WTC11 (cell line): ENCODE measurements at regions not wholly inside any gene's neighbourhood (a gene's known extent, or its start where the extent isn't known, plus 50 kb on each side); places are given as distances from the start of the nearest gene placed in this dataset.

Experiments
- ATAC-seq: fragments of 200-7000 bp; cut with Tn5 transposase; 2 replicates; pipeline ENCODE4 v1.10.0; 2021; ENCODE audit warnings: mild to moderate bottlenecking, moderate library complexity
- CTCF ChIA-PET: fragments of 300-600 bp; sonication (Branson Sonifier 250); formaldehyde crosslinking; loops from one replicate; lab custom pipeline; 2021; ENCODE audit warnings: antibody characterized with exemption; lab: Charles Lee
- POLR2A ChIA-PET: fragments of 350-600 bp; sonication (Branson Sonifier 250); formaldehyde crosslinking; loops from one replicate; lab custom pipeline; 2021; ENCODE audit warnings: antibody characterized with exemption; lab: Charles Lee
- DNase-seq: peaks from one replicate; pipeline ENCODE4 v3.0.0; 2021; ENCODE audit warnings: low spot score
- H3K27ac Mint-ChIP-seq: 2 replicates; pipeline ENCODE4 v1.8.0; 2021; ENCODE audit warnings: mixed read lengths
- H3K27me3 Mint-ChIP-seq: 2 replicates; pipeline ENCODE4 v1.8.0; 2021; ENCODE audit warnings: low read depth, mild to moderate bottlenecking, moderate library complexity, mixed read lengths
- H3K36me3 Mint-ChIP-seq: 2 replicates; pipeline ENCODE4 v1.8.0; 2021; ENCODE audit warnings: mixed read lengths
- H3K4me1 Mint-ChIP-seq: 2 replicates; pipeline ENCODE4 v1.8.0; 2022; ENCODE audit warnings: mixed read lengths
- H3K4me3 Mint-ChIP-seq: 2 replicates; pipeline ENCODE4 v1.8.0; 2021; ENCODE audit warnings: mild to moderate bottlenecking, moderate library complexity, mixed read lengths
- H3K9me3 Mint-ChIP-seq: 2 replicates; pipeline ENCODE4 v1.8.0; 2021; ENCODE audit warnings: mixed read lengths
- ATF6 ChIP-seq: sonication (generic); formaldehyde crosslinking; IDR thresholded peaks from 2 replicates; pipeline ENCODE4 v1.8.1; 2023; ENCODE audit warnings: mild to moderate bottlenecking, missing genetic modification reagents
- CBFB ChIP-seq: sonication (generic); formaldehyde crosslinking; IDR thresholded peaks from 2 replicates; pipeline ENCODE4 v1.8.1; 2022; ENCODE audit warnings: mild to moderate bottlenecking, low read depth, missing genetic modification reagents
- CREB1 ChIP-seq: sonication (generic); formaldehyde crosslinking; IDR thresholded peaks from 2 replicates; pipeline ENCODE4 v1.8.0; 2023; ENCODE audit warnings: mild to moderate bottlenecking, missing genetic modification reagents
- ERG ChIP-seq: fragments of 250-450 bp; sonication (Bioruptor Pico); IDR thresholded peaks from 2 replicates; pipeline ENCODE4 v1.8.0; 2021; ENCODE audit warnings: mild to moderate bottlenecking
- FOXK1 ChIP-seq: sonication (generic); formaldehyde crosslinking; IDR thresholded peaks from 2 replicates; pipeline ENCODE4 v1.8.0; 2022; ENCODE audit warnings: mild to moderate bottlenecking, moderate library complexity, missing genetic modification reagents
- GRHL2 ChIP-seq: fragments of 250-450 bp; sonication (Bioruptor Pico); IDR thresholded peaks from 2 replicates; pipeline ENCODE4 v1.8.0; 2022; ENCODE audit warnings: mild to moderate bottlenecking, moderate library complexity; ENCODE audit not compliant: insufficient replicate concordance, severe bottlenecking
- IRF1 ChIP-seq: sonication (generic); formaldehyde crosslinking; IDR thresholded peaks from 2 replicates; pipeline ENCODE4 v1.8.0; 2023; ENCODE audit warnings: missing genetic modification reagents
- JUN ChIP-seq: sonication (generic); formaldehyde crosslinking; IDR thresholded peaks from 2 replicates; pipeline ENCODE4 v1.8.0; 2023; ENCODE audit warnings: mild to moderate bottlenecking, missing genetic modification reagents
- KAT7 ChIP-seq: sonication (generic); formaldehyde crosslinking; IDR thresholded peaks from 2 replicates; pipeline ENCODE4 v1.8.1; 2023; ENCODE audit warnings: missing genetic modification reagents, mild to moderate bottlenecking, borderline replicate concordance
- MXD4 ChIP-seq: fragments of 250-450 bp; sonication (Bioruptor Pico); IDR thresholded peaks from 2 replicates; pipeline ENCODE4 v1.8.0; 2021; ENCODE audit warnings: mild to moderate bottlenecking, moderate library complexity, borderline replicate concordance
- NFATC4 ChIP-seq: fragments of 250-450 bp; sonication (Bioruptor Pico); IDR thresholded peaks from 2 replicates; pipeline ENCODE4 v1.9.0; 2021; ENCODE audit warnings: mild to moderate bottlenecking
- OVOL2 ChIP-seq: fragments of 250-450 bp; sonication (Bioruptor Pico); IDR thresholded peaks from 2 replicates; pipeline ENCODE4 v1.9.0; 2021; ENCODE audit warnings: mild to moderate bottlenecking, borderline replicate concordance
- RELA ChIP-seq: sonication (generic); formaldehyde crosslinking; IDR thresholded peaks from 2 replicates; pipeline ENCODE4 v1.8.1; 2022; ENCODE audit warnings: missing genetic modification reagents, mild to moderate bottlenecking, borderline replicate concordance
- RORB ChIP-seq: fragments of 250-450 bp; sonication (Bioruptor Pico); IDR thresholded peaks from 2 replicates; pipeline ENCODE4 v1.9.0; 2021; ENCODE audit warnings: mild to moderate bottlenecking
- SMAD4 ChIP-seq: sonication (generic); formaldehyde crosslinking; IDR thresholded peaks from 2 replicates; pipeline ENCODE4 v1.8.0; 2022; ENCODE audit warnings: mild to moderate bottlenecking, missing genetic modification reagents
- TEAD1 ChIP-seq: sonication (generic); formaldehyde crosslinking; IDR thresholded peaks from 2 replicates; pipeline ENCODE4 v1.8.0; 2022; ENCODE audit warnings: mild to moderate bottlenecking, missing genetic modification reagents
- TP53 ChIP-seq: sonication (generic); formaldehyde crosslinking; IDR thresholded peaks from 2 replicates; pipeline ENCODE4 v1.8.1; 2023; ENCODE audit warnings: mild to moderate bottlenecking, missing genetic modification reagents
- ZNF396 ChIP-seq: fragments of 250-450 bp; sonication (Bioruptor Pico); IDR thresholded peaks from 2 replicates; pipeline ENCODE4 v1.8.0; 2021; ENCODE audit warnings: mild to moderate bottlenecking, moderate library complexity, borderline replicate concordance
- ZNF423 ChIP-seq: fragments of 250-450 bp; sonication (Bioruptor Pico); IDR thresholded peaks from 2 replicates; pipeline ENCODE4 v2.1.2; 2022; ENCODE audit warnings: mild to moderate bottlenecking, moderate library complexity
- TF ChIP-seq, protein P1 (sequence below): sonication (generic); formaldehyde crosslinking; IDR thresholded peaks from 2 replicates; pipeline ENCODE4 v1.8.1; 2023; ENCODE audit warnings: mild to moderate bottlenecking, missing genetic modification reagents, borderline replicate concordance
- TF ChIP-seq, protein P2 (sequence below): sonication (generic); formaldehyde crosslinking; IDR thresholded peaks from 2 replicates; pipeline ENCODE4 v1.8.1; 2022; ENCODE audit warnings: missing genetic modification reagents, borderline replicate concordance

DNA sequence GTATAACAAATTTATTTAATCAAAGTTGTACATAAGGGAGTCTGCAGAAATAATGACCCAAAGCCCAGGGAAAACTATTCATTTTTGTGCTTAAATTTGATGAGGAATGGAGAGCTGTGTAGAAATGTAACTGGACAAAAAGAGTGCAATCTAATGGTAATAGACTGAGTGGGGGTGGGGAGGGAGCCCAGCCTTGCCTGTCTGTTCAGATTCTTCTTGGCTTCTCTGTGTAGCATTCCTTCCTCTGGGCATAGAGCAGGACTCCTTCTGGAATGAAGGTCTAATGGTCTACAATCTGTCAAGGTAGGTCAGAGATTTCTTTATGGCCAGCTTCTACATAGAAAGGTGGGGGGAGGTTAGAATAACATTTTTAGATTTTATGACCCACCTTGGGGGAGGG lies 126.1 kb downstream of the SYT10 start:
- ChIA-PET POLR2A (no interaction called here), CTCF (no interaction called here)
- Mint-ChIP-seq H3K9me3 (peaks cover 14% of the 10 kb centered on the region), H3K27me3 (no peaks in the 10 kb centered on the region), H3K4me3 (no peak overlapping the region), H3K4me1 (peaks cover 19% of the 10 kb centered on the region), H3K27ac (no peak overlapping the region), H3K36me3 (peaks cover 6% of the 10 kb centered on the region)
- no peak for ATAC-seq
- no peak for DNase-seq
- TF ChIP-seq MXD4 (CRISPR knock-in tag) = no peak
- TF ChIP-seq ERG (CRISPR knock-in tag) = no peak
- TF ChIP-seq CBFB (CRISPR knock-in tag) = no peak
- no peak for TF ChIP-seq FOXK1 (CRISPR knock-in tag)
- no peak for TF ChIP-seq SMAD4 (CRISPR knock-in tag)
- TF ChIP-seq CREB1 = no peak
- TF ChIP-seq OVOL2 (CRISPR knock-in tag) = no peak

DNA sequence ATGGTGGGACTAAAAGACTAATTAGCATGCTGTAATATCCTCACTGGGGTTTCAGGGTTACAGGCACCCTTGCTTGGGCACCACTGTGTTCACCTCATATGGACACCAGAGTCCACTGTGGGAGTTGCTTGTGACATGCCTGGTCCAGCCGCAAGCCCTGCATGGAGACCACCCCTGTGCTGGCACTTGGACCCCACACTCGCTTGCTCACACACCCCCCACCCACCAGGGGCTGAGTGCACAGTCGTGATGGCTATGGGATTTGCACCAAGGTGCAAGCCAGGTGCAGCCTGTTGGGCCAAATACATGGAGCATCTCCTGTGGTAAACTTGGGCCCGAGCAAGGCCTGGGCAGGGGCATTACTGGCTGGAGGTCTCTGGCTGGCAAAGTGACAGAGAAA lies 129.1 kb downstream of the SYT10 start:
- ChIA-PET POLR2A (no interaction called here), CTCF (interaction anchor here (1.0 to 1.1 kb wide), 2 partner anchors 99 to 712 kb away, joined by 3 read pairs; partner anchors contain the start of gene ALG10)
- no peak overlapping the region for H3K27ac Mint-ChIP-seq
- H3K4me3 Mint-ChIP-seq = no peak overlapping the region
- TF ChIP-seq NFATC4 (CRISPR knock-in tag) (no peak), ZNF423 (CRISPR knock-in tag) (no peak), KAT7 (CRISPR knock-in tag) (no peak), ZNF396 (CRISPR knock-in tag) (no peak), RELA (CRISPR knock-in tag) (no peak), IRF1 (CRISPR knock-in tag) (no peak), JUN (CRISPR knock-in tag) (no peak), TP53 (CRISPR knock-in tag) (no peak)
- TF ChIP-seq, protein P1, sequence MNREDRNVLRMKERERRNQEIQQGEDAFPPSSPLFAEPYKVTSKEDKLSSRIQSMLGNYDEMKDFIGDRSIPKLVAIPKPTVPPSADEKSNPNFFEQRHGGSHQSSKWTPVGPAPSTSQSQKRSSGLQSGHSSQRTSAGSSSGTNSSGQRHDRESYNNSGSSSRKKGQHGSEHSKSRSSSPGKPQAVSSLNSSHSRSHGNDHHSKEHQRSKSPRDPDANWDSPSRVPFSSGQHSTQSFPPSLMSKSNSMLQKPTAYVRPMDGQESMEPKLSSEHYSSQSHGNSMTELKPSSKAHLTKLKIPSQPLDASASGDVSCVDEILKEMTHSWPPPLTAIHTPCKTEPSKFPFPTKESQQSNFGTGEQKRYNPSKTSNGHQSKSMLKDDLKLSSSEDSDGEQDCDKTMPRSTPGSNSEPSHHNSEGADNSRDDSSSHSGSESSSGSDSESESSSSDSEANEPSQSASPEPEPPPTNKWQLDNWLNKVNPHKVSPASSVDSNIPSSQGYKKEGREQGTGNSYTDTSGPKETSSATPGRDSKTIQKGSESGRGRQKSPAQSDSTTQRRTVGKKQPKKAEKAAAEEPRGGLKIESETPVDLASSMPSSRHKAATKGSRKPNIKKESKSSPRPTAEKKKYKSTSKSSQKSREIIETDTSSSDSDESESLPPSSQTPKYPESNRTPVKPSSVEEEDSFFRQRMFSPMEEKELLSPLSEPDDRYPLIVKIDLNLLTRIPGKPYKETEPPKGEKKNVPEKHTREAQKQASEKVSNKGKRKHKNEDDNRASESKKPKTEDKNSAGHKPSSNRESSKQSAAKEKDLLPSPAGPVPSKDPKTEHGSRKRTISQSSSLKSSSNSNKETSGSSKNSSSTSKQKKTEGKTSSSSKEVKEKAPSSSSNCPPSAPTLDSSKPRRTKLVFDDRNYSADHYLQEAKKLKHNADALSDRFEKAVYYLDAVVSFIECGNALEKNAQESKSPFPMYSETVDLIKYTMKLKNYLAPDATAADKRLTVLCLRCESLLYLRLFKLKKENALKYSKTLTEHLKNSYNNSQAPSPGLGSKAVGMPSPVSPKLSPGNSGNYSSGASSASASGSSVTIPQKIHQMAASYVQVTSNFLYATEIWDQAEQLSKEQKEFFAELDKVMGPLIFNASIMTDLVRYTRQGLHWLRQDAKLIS = no peak
- TF ChIP-seq, protein P2, sequence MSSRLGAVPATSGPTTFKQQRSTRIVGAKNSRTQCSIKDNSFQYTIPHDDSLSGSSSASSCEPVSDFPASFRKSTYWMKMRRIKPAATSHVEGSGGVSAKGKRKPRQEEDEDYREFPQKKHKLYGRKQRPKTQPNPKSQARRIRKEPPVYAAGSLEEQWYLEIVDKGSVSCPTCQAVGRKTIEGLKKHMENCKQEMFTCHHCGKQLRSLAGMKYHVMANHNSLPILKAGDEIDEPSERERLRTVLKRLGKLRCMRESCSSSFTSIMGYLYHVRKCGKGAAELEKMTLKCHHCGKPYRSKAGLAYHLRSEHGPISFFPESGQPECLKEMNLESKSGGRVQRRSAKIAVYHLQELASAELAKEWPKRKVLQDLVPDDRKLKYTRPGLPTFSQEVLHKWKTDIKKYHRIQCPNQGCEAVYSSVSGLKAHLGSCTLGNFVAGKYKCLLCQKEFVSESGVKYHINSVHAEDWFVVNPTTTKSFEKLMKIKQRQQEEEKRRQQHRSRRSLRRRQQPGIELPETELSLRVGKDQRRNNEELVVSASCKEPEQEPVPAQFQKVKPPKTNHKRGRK (CRISPR knock-in tag) = no peak
- no peak for ATAC-seq
- H3K4me1 Mint-ChIP-seq = peaks cover 36% of the 10 kb centered on the region
- peaks cover 6% of the 10 kb centered on the region for H3K36me3 Mint-ChIP-seq
- H3K9me3 Mint-ChIP-seq = peaks cover 16% of the 10 kb centered on the region
- H3K27me3 Mint-ChIP-seq = no peaks in the 10 kb centered on the region
- DNase-seq = no peak

GRCh38 chr12:33304176-33304575 lies 135.4 kb downstream of the SYT10 start:
- Mint-ChIP-seq H3K36me3 (no peaks in the 10 kb centered on the region), H3K4me1 (peaks cover 23% of the 10 kb centered on the region), H3K9me3 (peaks cover 21% of the 10 kb centered on the region), H3K27ac (no peak overlapping the region), H3K27me3 (peaks cover 1% of the 10 kb centered on the region; the same call in 1 of the 2 replicates), H3K4me3 (no peak overlapping the region)
- DNase-seq (no peak), ATAC-seq (no peak)
- POLR2A ChIA-PET = no interaction called here
- CTCF ChIA-PET = no interaction called here
- TF ChIP-seq ZNF423 (CRISPR knock-in tag) (no peak), ERG (CRISPR knock-in tag) (no peak), TEAD1 (CRISPR knock-in tag) (no peak), JUN (CRISPR knock-in tag) (no peak), RORB (CRISPR knock-in tag) (no peak), ATF6 (CRISPR knock-in tag) (no peak), GRHL2 (CRISPR knock-in tag) (no peak)
